Activated T-helper 1 cell treated with Interleukin-2 at 50 U/mL for 16 hours (primary cell): ENCODE measurements at regions not wholly inside any gene's neighbourhood (a gene's known extent, or its start where the extent isn't known, plus 50 kb on each side); places are given as distances from the start of the nearest gene placed in this dataset.
A peak's percentile ranks its signal among the peaks of the same experiment; 100 is the strongest.
"Not testable (repeated sequence)": the region's sequence is repeated elsewhere in the genome, so short reads cannot be mapped to it uniquely, and the experiment has no call there.

ENCODE experiments used
- DNase-seq: peaks from one replicate; pipeline ENCODE4 v3.0.0-alpha.2; 2020; ENCODE audit warnings: low read depth

DNA sequence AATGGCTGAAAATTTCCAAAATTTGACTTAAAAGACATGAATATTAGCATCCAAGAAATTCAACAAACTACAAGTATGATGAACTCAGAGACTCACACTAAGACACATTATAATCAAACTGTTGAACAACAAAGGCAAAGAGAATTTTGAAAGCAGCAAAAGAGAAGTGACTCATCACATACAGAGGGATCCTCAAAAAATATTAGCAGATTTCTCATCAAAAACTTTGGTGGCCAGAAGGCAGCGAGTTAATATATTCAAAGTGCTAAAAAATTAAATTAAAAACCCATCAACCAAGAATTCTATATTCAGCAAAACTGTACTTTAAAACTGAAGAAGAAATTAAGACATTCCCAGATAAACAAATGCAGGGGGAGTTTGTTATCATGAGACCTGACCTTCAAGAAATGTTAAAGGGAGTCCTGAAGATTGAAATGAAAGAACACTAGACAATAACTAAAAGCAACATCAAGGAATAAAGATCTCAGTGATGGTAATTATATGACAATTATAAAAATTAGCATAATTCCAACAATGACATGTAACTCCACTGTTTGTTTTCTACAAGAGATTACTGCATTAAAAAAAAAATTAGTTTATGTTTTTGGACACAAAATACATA is 150.0 kb downstream of the RNASET2 start:
- no peak for DNase-seq

DNA sequence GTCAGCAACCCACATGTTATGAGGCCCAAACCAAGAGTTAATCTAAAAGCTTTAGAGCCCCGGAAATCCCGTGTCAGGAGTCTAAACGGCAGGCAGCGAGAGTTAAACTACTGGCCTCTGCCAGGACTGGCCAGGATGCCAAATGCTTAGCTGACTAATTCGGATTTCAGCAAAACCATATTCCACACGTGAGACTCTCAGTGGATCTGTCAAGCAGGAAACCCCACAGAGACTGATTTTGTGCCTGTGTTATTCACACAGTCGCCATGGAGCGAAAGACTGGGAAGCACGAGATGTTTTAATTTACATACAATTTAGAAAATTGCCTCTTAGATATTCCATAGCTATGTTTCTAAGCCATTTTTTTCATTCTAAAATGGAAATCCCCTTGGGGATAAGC is 152.9 kb downstream of the RNASET2 start:
- DNase-seq = no peak

- DNase-seq = no peak
These were observed 153.9 kb downstream of the RNASET2 start for GRCh38 chr6:166802401-166802800.

GRCh38 chr6:166800137-166800536 is 156.2 kb downstream of the RNASET2 start:
- no peak for DNase-seq

GRCh38 chr6:166798652-166799051 is 157.7 kb downstream of the RNASET2 start:
- no peak for DNase-seq

- DNase-seq = no peak
These were observed 159.7 kb downstream of the RNASET2 start for GRCh38 chr6:166796610-166797009.

DNA sequence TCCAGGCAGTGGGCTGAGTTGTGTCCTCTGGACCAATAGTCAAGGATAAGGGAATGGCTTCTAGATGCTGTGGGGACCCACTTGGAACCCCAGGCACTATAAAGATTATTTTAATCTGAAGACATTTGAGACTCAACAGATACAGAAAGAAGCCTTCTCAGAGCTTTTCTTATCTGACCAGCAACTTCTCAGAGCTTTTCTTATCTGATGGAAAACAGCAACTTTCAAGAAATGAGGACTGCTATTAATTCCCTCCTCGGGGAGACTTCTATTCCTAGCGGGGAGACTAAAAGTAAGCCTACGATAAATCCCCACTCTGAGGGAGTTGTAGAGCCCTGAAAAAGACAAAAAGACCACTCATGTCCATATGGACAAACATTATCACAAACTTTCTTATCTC is 160.5 kb downstream of the RNASET2 start:
- no peak for DNase-seq

DNA sequence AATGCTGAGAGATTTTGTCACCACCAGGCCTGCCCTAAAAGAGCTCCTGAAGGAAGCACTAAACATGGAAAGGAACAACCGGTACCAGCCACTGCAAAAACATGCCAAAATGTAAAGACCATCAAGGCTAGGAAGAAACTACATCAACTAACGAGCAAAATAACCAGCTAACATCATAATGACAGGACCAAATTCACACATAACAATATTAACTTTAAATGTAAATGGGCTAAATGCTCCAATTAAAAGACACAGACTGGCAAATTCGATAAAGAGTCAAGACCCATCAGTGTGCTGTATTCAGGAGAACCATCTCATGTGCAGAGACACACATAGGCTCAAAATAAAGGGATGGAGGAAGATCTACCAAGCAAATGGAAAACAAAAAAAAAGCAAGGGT is 163.8 kb upstream of the RPS6KA2 start:
- not testable (repeated sequence) for DNase-seq

DNA sequence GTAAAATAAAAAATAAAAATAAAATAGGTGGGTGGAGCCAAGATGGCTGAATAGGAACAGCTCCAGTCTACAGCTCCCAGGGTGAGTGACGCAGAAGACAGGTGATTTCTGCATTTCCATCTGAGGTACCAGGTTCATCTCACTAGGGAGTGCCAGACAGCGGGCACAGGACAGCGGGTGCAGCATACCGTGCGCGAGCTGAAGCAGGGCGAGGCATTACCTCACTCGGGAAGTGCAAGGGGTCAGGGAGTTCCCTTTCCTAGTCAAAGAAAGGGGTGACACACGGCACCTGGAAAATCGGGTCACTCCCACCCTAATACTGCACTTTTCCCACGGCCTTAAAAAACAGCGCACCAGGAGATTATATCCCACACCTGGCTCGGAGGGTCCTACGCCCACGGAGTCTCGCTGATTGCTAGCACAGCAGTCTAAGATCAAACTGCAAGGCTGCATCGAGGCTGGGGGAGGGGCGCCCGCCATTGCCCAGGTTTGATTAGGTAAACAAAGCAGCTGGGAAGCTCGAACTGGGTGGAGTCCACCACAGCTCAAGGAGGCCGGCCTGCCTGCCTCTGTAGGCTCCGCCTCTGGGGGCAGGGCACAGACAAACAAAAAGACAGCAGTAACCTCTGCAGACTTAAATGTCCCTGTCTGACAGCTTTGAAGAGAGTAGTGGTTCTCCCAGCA is 161.9 kb upstream of the RPS6KA2 start:
- not testable (repeated sequence) for DNase-seq

GRCh38 chr6:166786704-166787293 is 159.7 kb upstream of the RPS6KA2 start:
- DNase-seq = no peak

- DNase-seq = no peak
These were observed 158.1 kb upstream of the RPS6KA2 start for GRCh38 chr6:166785131-166785530.

- no peak for DNase-seq
These were observed 157.6 kb upstream of the RPS6KA2 start for GRCh38 chr6:166784691-166785090.

DNA sequence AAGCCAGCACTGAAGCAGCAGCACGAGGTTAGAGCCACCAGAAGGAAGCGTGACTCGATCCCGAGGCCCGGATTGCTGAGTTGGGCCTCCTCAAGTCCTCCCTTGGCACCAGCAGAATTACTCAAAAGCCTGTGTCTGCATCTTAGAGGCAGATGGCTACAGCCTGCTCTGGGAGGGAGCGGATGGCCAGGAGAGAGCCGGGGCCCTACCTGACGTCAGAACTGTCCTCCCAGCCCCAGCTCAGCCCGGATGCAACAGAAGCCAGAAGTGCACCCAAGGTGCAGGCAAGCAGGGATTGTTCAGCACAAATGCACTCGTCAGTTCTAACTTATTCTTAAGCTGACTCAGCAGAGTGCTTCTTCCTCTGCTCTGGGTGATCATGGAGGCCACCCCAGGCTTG is 155.5 kb upstream of the RPS6KA2 start:
- DNase-seq = no peak

GRCh38 chr6:166781331-166781730 is 154.3 kb upstream of the RPS6KA2 start:
- DNase-seq = no peak

GRCh38 chr6:166779963-166780683 is 153.1 kb upstream of the RPS6KA2 start:
- no peak for DNase-seq

GRCh38 chr6:166779381-166779780 is 152.3 kb upstream of the RPS6KA2 start:
- DNase-seq = no peak

DNA sequence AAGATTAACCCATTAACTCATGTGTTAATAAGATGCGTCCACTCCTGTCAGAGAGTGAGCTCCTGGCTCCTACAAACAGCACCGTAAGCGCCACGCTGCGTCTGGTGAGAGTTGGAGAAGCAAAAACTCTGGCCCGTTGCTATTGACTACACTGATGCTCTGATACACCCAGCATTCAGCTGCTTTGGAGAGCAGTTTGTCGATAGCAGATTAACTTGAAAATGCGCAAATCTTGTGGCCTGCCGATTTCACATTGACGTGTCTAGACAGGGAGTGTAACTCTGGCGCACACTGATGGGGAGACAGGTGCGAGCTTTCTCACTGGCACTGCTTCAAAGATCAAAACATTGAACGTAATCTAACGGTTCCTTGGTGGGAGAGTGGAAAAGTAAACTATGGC is 151.7 kb upstream of the RPS6KA2 start:
- DNase-seq = no peak

DNA sequence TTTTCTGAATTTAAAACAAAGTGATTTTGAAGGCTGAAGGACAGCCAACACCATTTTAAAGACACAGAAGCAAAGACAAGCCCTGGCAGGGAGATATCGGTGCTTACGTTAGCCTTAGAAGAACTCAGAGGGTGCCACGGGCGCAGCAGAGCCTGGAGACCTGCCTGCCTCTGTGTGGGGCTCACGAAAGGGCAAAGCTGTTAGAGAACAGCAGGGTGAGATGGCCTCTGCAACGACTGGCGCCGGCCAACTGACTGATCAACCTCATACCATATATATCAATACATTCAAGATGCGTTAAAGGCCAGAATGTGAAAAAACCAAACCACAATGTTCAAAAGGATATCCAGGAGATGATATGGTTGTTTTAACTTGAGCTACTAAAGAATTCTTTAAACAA is 151.0 kb upstream of the RPS6KA2 start:
- DNase-seq = no peak

DNA sequence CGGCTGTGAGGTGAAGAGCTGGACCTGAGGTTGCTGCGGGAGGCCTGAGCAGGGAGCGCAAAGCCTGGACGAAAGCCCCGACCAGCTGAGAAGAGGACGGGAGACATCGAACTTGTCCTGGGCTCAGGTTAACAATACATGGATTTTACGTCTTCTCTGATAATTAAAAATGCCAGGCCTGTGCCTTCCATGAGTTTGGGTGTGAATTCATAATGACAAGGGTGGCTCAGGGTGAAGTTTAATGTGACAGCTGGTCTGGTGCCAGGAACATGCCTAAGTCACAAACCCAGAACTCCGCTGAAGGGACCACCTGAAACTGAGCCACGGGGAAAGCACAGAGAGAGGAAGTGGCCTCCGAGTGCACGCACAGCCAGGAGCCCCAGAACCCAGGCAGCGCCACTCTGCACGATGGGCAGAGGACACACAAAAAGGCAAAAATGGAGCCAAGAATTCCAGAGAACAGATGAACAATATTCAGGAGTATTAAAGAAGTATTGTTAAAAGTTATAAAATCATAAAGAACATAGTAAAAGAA is 150.1 kb upstream of the RPS6KA2 start:
- DNase-seq = no peak

DNA sequence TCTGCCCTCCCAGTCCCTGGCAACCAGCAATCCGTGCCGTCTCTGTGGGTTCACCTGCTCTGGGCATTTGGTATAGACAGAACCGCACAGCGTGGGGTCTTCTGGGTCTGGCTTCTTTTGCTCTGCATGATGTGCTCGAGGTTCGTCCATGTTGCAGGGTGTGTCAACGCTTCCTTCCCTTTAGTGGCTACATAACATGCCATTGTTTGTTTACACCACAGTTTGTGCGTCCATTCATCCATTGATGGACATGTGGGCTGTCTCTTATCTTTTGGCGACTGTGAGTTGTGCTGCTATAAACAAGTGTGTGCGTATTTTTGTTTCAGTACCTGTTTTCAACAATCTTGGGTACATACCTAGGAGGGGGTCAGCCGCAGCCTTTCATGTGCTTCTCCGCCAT is 149.5 kb upstream of the RPS6KA2 start:
- DNase-seq = no peak

GRCh38 chr6:166775923-166776220 is 148.8 kb upstream of the RPS6KA2 start:
- DNase-seq = no peak

GRCh38 chr6:166775180-166775922 is 148.3 kb upstream of the RPS6KA2 start:
- peak; percentile 33 for DNase-seq
